Astrocyte of the cerebellum (primary cell): ENCODE measurements at regions not wholly inside any gene's neighbourhood (a gene's known extent, or its start where the extent isn't known, plus 50 kb on each side); places are given as distances from the start of the nearest gene placed in this dataset.

Experiments used
- DNase-seq: peaks from one replicate; pipeline ENCODE4 v3.0.0-alpha.2; 2011; ENCODE audit warnings: low read depth
- H3K4me3 ChIP-seq: 2 replicates; pipeline ENCODE4 v1.5.1; 2011; ENCODE audit warnings: mild to moderate bottlenecking, low read depth, low read length, moderate library complexity
- CTCF ChIP-seq: IDR thresholded peaks from 2 replicates; pipeline ENCODE4 v1.5.1; 2012; ENCODE audit warnings: low read length, low read depth, moderate library complexity, mild to moderate bottlenecking; ENCODE audit errors: missing control alignments
- in situ Hi-C: cut with HindIII; loops from 2 replicates; pipeline ENCODE4 v1.10.0; 2017; ENCODE audit warnings: low sequenced_read_pairs

- no peak for TF ChIP-seq CTCF
- in situ Hi-C loops = no loop called here
- no peak overlapping the region for H3K4me3 ChIP-seq
- no peak for DNase-seq
These were observed 307.6 kb downstream of the QKI start for GRCh38 chr6:163721922-163722692.

GRCh38 chr6:163721435-163721834 lies 306.9 kb downstream of the QKI start:
- no peak for DNase-seq
- no peak for TF ChIP-seq CTCF
- H3K4me3 ChIP-seq = no peak overlapping the region
- in situ Hi-C loops = no loop called here

- no peak for DNase-seq
- H3K4me3 ChIP-seq = no peak overlapping the region
- in situ Hi-C loops = no loop called here
- no peak for TF ChIP-seq CTCF
These were observed 306.1 kb downstream of the QKI start for GRCh38 chr6:163720460-163721235.

GRCh38 chr6:163720005-163720404 lies 305.5 kb downstream of the QKI start:
- no peak for TF ChIP-seq CTCF
- in situ Hi-C loops = no loop called here
- no peak overlapping the region for H3K4me3 ChIP-seq
- DNase-seq = no peak

- DNase-seq = no peak
- no peak for TF ChIP-seq CTCF
- in situ Hi-C loops = no loop called here
- H3K4me3 ChIP-seq = no peak overlapping the region
These were observed 304.7 kb downstream of the QKI start for GRCh38 chr6:163719028-163719742.

GRCh38 chr6:163718537-163718936 lies 304.0 kb downstream of the QKI start:
- H3K4me3 ChIP-seq = no peak overlapping the region
- in situ Hi-C loops = no loop called here
- no peak for DNase-seq
- no peak for TF ChIP-seq CTCF
